ENCODE measurements at regions not wholly inside any gene's neighbourhood (a gene's known extent, or its start where the extent isn't known, plus 50 kb on each side); places are given as distances from the start of the nearest gene placed in this dataset.
A peak's percentile ranks its signal among the peaks of the same experiment; 100 is the strongest.

DNA sequence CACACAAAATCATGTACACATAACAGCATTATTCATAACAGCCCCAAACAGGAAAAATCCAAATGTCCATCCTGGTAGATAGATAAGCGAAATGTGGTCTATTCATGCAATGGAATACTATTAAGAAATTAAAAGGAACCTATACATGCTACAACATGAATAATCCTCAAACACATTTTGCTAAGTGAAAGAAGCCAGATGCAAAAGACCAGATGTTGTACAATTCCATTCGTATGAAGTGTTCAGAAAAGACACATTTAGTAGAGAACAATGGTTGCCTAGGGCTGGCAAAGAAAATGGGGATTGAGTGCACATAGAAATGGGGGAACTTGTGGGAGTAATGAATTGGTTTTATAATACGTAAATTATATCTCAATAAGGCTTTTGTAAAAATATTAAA lies 182.3 kb downstream of the EBLN2 start:
- no peak for DNase-seq (ENCODE audit: low read depth)
- no peak overlapping the region for H3K4me3 ChIP-seq (ENCODE audit: low read length)
- no peak for TF ChIP-seq CTCF (conservative IDR thresholded peaks at IDR 0.05; ENCODE audit: low read depth, low read length)

DNA sequence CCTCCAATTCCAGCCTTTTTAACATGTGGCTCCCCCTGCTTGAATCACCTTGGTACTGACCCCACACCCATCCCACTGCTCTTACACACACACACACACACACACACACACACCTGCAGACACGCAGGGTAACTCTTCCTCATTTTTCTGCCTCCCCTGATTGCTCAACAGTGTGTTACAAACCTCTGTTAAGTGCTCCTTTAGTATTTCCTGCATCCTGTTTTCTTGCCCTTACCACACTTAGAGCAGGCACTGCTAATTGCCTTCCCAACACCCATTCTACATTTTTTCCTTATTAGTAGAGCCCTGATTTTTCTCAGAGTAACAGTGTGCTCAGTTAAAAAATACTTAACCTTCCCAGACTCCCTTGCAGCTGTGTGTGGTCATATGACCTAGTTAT lies 184.0 kb downstream of the EBLN2 start:
- no peak for DNase-seq (ENCODE audit: low read depth)
- no peak overlapping the region for H3K4me3 ChIP-seq (ENCODE audit: low read length)
- TF ChIP-seq CTCF (conservative IDR thresholded peaks at IDR 0.05; ENCODE audit: low read depth, low read length), result no peak

- TF ChIP-seq CTCF (conservative IDR thresholded peaks at IDR 0.05; ENCODE audit: low read depth, low read length), result no peak
- no peak overlapping the region for H3K4me3 ChIP-seq (ENCODE audit: low read length)
- no peak for DNase-seq (ENCODE audit: low read depth)
These were observed 187.6 kb downstream of the EBLN2 start for GRCh38 chr3:73249047-73249446.

DNA sequence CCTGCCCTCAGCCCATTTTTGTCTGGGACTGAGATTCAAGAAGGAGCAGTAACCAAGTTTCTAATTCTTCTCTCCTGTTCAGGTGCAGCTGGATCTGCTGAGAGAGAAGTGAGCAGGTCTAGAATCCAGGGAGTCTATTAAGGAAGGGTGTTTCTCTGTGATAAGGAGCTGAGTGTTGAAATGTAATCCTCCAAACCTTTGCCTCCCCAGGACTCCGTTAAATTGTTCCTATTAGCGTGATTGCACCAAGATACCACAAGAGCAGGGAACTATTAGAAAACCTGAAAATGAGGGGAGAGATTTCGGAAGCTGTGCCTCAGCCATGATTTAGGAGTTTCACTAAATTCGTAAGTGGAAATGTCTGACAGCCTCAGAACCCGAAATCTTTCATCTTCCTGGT lies 192.6 kb downstream of the EBLN2 start:
- TF ChIP-seq CTCF (conservative IDR thresholded peaks at IDR 0.05; ENCODE audit: low read depth, low read length), result no peak
- no peak overlapping the region for H3K4me3 ChIP-seq (ENCODE audit: low read length)

GRCh38 chr3:73255609-73256029 lies 194.2 kb downstream of the EBLN2 start:
- DNase-seq (ENCODE audit: low read depth), result peak; percentile 78
- no peak overlapping the region for H3K4me3 ChIP-seq (ENCODE audit: low read length)
- TF ChIP-seq CTCF (conservative IDR thresholded peaks at IDR 0.05; ENCODE audit: low read depth, low read length), result no peak

More for the DNA sequence above, 192.6 kb downstream of the EBLN2 start:
- no peak for DNase-seq (ENCODE audit: low read depth)

- H3K4me3 ChIP-seq (ENCODE audit: low read length), result no peak overlapping the region
- no peak for TF ChIP-seq CTCF (conservative IDR thresholded peaks at IDR 0.05; ENCODE audit: low read depth, low read length)
These were observed 195.7 kb downstream of the EBLN2 start for GRCh38 chr3:73257186-73257585.

DNA sequence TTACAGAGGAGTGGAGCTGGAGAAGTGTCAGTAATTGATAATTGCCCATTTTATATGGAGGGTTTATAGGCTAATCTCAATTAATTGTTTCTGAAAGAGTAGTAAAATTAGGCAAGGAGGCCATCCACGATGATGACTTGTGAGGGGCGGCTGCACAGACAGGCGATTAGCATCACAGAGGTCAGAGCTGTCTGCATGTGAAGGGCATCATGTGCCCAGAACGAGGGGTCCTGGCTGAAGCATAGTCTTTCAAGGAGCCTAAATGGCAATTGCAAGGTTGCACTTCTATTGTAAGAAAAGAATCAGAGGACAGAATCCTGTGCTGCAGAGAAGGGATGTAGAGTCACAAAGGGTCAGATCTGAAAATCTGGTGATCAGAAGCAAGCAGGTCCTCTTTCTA lies 196.6 kb downstream of the EBLN2 start:
- no peak for TF ChIP-seq CTCF (conservative IDR thresholded peaks at IDR 0.05; ENCODE audit: low read depth, low read length)
- no peak overlapping the region for H3K4me3 ChIP-seq (ENCODE audit: low read length)
- no peak for DNase-seq (ENCODE audit: low read depth)

More at GRCh38 chr3:73257186-73257585, 195.7 kb downstream of the EBLN2 start:
- DNase-seq (ENCODE audit: low read depth), result no peak

All from retinal pigment epithelial cell (primary cell).